Tibial nerve (tissue), 4 donors: ENCODE measurements at regions not wholly inside any gene's neighbourhood (a gene's known extent, or its start where the extent isn't known, plus 50 kb on each side); places are given as distances from the start of the nearest gene placed in this dataset.

Experiments
- DNase-seq, 2 donors: peaks; one replicate each; pipeline ENCODE4 v3.0.0-alpha.2; 2019; ENCODE audit warnings: low spot score in 2 of 2
- H3K27ac ChIP-seq, 4 donors: fragments of 200-600 bp; sonication (generic) in 3 of 4; one replicate each; pipeline ENCODE4 v1.5.1; 2017 to 2019; ENCODE audit warnings: mild to moderate bottlenecking in 1 of 4
- H3K27me3 ChIP-seq, 2 donors: fragments of 200-600 bp; sonication (generic) in 1 of 2; one replicate each; pipeline versions ENCODE4 v1.5.1 to v1.6.0; 2017 to 2019
- H3K36me3 ChIP-seq, 3 donors: fragments of 200-600 bp; sonication (generic); one replicate each; pipeline ENCODE4 v1.5.1; 2018 to 2019
- H3K4me1 ChIP-seq, 4 donors: fragments of 200-600 bp; sonication (generic) in 3 of 4; one replicate each; pipeline ENCODE4 v1.5.1; 2017 to 2019
- H3K4me3 ChIP-seq, 4 donors: fragments of 200-600 bp; sonication (generic) in 3 of 4; one replicate each; pipeline ENCODE4 v1.5.1; 2017 to 2019; ENCODE audit warnings: mild to moderate bottlenecking in 1 of 4, moderate library complexity in 1 of 4
- H3K9me3 ChIP-seq, 4 donors: fragments of 200-600 bp; sonication (generic) in 3 of 4; one replicate each; pipeline ENCODE4 v1.5.1; 2017 to 2019
- CTCF ChIP-seq, 5 experiments: fragments of 200-600 bp in 3 of 5; fragments of 450-650 bp in 2 of 5; sonication (generic) in 3 of 5; IDR thresholded peaks; one replicate each; pipeline ENCODE4 v1.5.1; 2016 to 2019; ENCODE audit warnings: antibody characterized with exemption in 5 of 5, mild to moderate bottlenecking in 3 of 5, moderate library complexity in 2 of 5
- EP300 ChIP-seq, 2 donors: sonication (generic); formaldehyde crosslinking; IDR thresholded peaks; one replicate each; pipeline ENCODE4 v1.6.1; 2017; ENCODE audit warnings: antibody characterized with exemption in 2 of 2, mild to moderate bottlenecking in 1 of 2
- POLR2A ChIP-seq, 2 donors: fragments of 450-650 bp; IDR thresholded peaks; one replicate each; pipeline ENCODE4 v1.6.1; 2017; ENCODE audit warnings: antibody characterized with exemption in 2 of 2, mild to moderate bottlenecking in 2 of 2, moderate library complexity in 2 of 2
- WGBS, 2 donors: methylation state at CpG; one replicate each; pipeline ENCODE4 v1.1.5; 2018; 5-methylcytosine and 5-hydroxymethylcytosine counted together

GRCh38 chr5:61625681-61626621, 293.9 kb downstream of the ZSWIM6 start:
- 11 to 14% methylated on average over 63 to 64 of the region's 76 CpGs for WGBS, 2 donors

GRCh38 chr5:61626639-61627282, 294.7 kb downstream of the ZSWIM6 start:
- Histone ChIP-seq H3K4me3 (peak overlapping the region; percentile 43 to 59 (median 52)), H3K27me3 (no peaks in the 10 kb centered on the region), H3K36me3 (no peaks in the 10 kb centered on the region), H3K27ac (peak overlapping the region; percentile 74 to 91 (median 87)), H3K9me3 (no peaks in the 10 kb centered on the region), H3K4me1 (peaks cover 0 to 56% (median 25%) of the 10 kb centered on the region in 4 donors)
- no peak for TF ChIP-seq CTCF (IDR thresholded peaks at IDR 0.05)
- peak in 1 of 2 donors; percentile 27 for TF ChIP-seq EP300 (IDR thresholded peaks at IDR 0.05)
- 44 to 47% methylated on average over 10 of the region's 10 CpGs for WGBS, 2 donors
- DNase-seq = no peak

More at GRCh38 chr5:61625681-61626621, 293.9 kb downstream of the ZSWIM6 start:
- TF ChIP-seq CTCF (IDR thresholded peaks at IDR 0.05) (no peak), EP300 (IDR thresholded peaks at IDR 0.05) (peak in 1 of 2 donors; percentile 78), POLR2A (IDR thresholded peaks at IDR 0.05) (peak in 1 of 2 donors; percentile 26)
- peak overlapping the region; percentile 43 to 59 (median 52) for H3K4me3 ChIP-seq
- no peaks in the 10 kb centered on the region for H3K27me3 ChIP-seq
- H3K36me3 ChIP-seq = no peaks in the 10 kb centered on the region
- peak; percentile 30 to 43 for DNase-seq
- peaks cover 0 to 56% (median 29%) of the 10 kb centered on the region in 4 donors for H3K4me1 ChIP-seq
- peak overlapping the region; percentile 74 to 91 (median 87) for H3K27ac ChIP-seq
- no peaks in the 10 kb centered on the region for H3K9me3 ChIP-seq

- peak overlapping the region in 2 of 4 donors; percentile 88 to 91 for H3K27ac ChIP-seq
- H3K27me3 ChIP-seq = no peaks in the 10 kb centered on the region
- WGBS, 2 donors = 34 to 38% methylated on average over 2 of the region's 2 CpGs
- no peak for DNase-seq
- no peak for TF ChIP-seq EP300 (IDR thresholded peaks at IDR 0.05)
- TF ChIP-seq CTCF (IDR thresholded peaks at IDR 0.05) = no peak
- TF ChIP-seq POLR2A (IDR thresholded peaks at IDR 0.05) = no peak
- H3K4me1 ChIP-seq = peaks cover 0 to 60% (median 29%) of the 10 kb centered on the region in 4 donors
- no peaks in the 10 kb centered on the region for H3K36me3 ChIP-seq
- H3K9me3 ChIP-seq = no peaks in the 10 kb centered on the region
- H3K4me3 ChIP-seq = no peak overlapping the region
Observed at GRCh38 chr5:61627531-61627930, 295.5 kb downstream of the ZSWIM6 start.

GRCh38 chr5:61630908-61631307, 298.9 kb downstream of the ZSWIM6 start:
- Histone ChIP-seq H3K4me3 (peak overlapping the region in 1 of 4 donors; percentile 32), H3K36me3 (no peaks in the 10 kb centered on the region), H3K9me3 (no peaks in the 10 kb centered on the region), H3K4me1 (peaks cover 0 to 42% (median 23%) of the 10 kb centered on the region in 4 donors), H3K27ac (peak overlapping the region; percentile 51 to 86 (median 69)), H3K27me3 (no peaks in the 10 kb centered on the region)
- TF ChIP-seq CTCF (IDR thresholded peaks at IDR 0.05) = no peak
- TF ChIP-seq EP300 (IDR thresholded peaks at IDR 0.05) = no peak
- no peak for TF ChIP-seq POLR2A (IDR thresholded peaks at IDR 0.05)
- no peak for DNase-seq
- WGBS, 2 donors = 73 to 77% methylated on average over 2 of the region's 2 CpGs
